RCC 7860 (cell line): ENCODE measurements at regions not wholly inside any gene's neighbourhood (a gene's known extent, or its start where the extent isn't known, plus 50 kb on each side); places are given as distances from the start of the nearest gene placed in this dataset.

ENCODE experiments used
- DNase-seq: peaks from one replicate; pipeline ENCODE4 v3.0.0-alpha.2; 2015; ENCODE audit warnings: low spot score
- FAIRE-seq: peaks from 2 replicates; lab custom pipeline; 2012; peaks lifted over from hg19 to GRCh38; lab: Jason Lieb, UNC

DNA sequence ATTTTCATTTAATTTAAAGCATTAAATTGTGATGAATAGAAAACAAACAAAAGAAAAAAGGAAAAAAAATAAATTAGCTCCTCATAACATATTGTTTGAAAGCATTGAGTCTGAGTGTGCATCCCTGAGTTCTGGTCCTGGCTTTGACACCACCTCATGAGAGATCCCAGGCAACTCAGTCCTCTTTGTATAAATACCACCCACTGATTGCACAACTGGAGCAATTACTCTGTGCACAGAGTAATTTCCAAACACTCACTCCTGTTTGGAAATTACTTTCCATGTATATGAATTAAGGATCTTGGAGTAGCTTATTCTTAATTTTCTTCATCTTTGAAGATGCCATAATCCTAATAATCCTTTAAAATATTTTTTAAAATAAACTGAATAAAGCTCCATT lies 59.4 kb upstream of the C5orf46 start:
- no peak for DNase-seq
- FAIRE-seq, result no peak

GRCh38 chr5:147963948-147964693 lies 57.8 kb upstream of the C5orf46 start:
- no peak for DNase-seq
- no peak for FAIRE-seq

DNA sequence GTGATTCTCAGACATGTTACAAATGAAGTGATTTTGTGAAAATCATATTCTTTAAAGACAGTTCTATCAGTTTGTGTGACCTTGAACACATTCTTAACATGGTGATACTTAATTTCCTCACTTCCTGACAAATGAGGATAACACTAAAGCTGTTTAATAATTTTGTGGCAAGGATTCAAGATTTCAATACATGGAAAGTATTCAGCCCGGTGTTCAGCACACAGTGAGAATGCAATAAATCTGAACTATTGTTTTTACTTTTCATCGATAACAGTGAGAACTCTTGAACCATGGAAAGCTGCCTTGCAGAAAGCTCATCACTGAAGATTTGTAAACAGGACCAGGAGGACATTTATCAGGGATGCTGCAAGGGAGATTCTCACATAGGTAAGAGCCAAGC lies 57.1 kb upstream of the C5orf46 start:
- DNase-seq (no peak), FAIRE-seq (no peak)

DNA sequence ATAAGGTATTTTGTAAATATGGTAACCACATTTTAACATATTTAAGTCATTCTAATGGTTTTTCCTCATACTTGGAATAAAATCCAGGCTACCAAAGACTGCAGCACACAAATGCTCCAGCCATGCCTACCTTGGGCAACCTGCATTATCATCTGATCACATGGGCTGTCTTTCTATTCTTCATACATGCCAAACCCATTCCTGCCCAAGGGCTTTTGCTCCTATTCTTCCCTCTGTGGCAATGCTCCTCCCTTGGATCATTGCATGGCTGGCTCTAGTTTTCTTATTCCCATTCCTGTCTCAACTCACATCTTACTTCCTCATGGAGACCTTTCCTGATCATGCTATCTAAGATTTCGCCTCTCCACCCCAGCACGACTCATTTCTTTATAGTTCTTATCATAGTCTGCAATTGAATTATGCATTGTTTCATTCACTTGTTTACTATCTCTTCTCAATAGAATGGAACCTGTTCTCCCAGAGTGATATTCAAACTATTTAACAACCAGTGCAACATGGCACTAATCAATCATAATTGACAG lies 54.9 kb upstream of the C5orf46 start:
- FAIRE-seq, result no peak

DNA sequence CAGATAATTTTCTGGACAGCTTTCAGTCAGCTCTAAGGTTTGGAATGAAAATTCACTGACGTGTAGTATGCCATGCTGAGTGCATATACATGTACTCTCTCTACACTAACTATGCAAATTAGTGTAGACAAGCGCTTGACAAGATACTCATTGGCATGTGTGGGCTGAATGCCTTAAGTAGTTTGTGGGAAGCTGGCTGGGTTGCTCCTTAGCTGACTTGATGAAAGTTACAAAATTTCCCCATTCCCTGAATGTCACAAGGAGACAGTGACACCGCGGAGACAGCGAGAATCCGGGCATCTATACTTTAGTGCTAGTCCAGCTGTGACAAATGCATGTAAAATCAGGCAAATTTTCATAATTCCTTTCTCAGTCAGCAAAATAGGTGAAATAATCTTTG lies 51.6 kb upstream of the C5orf46 start:
- no peak for DNase-seq
- no peak for FAIRE-seq

More for the DNA sequence above, 54.9 kb upstream of the C5orf46 start:
- no peak for DNase-seq

DNA sequence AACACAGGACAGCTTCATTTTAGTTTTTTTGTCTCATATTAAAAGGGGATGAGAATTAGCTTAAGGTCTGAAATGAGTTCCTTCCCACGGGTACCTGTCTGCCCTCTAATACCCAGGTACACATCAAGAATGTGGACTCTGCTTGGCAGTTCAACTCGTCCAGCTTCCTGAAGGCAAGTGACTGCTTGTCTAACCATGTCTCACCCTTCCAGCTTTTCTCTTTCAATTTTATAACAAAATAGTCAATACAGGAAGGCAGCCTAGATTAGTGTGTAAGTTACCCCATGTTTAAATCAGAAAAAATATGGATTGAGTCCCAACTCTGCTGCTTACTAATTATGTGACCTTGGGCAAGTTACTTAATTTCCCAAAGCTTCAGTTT lies 50.5 kb upstream of the C5orf46 start:
- FAIRE-seq (no peak), DNase-seq (no peak)

GRCh38 chr5:147956064-147956841 lies 49.9 kb upstream of the C5orf46 start:
- DNase-seq (no peak), FAIRE-seq (no peak)
